Hematopoietic multipotent progenitor cell treated with erythropoietin and hydrocortisone succinate and interleukin-3 and kit ligand, for 4 days (in vitro differentiated cells): ENCODE measurements at regions not wholly inside any gene's neighbourhood (a gene's known extent, or its start where the extent isn't known, plus 50 kb on each side); places are given as distances from the start of the nearest gene placed in this dataset.
A peak's percentile ranks its signal among the peaks of the same experiment; 100 is the strongest.
"Not testable (repeated sequence)": the region's sequence is repeated elsewhere in the genome, so short reads cannot be mapped to it uniquely, and the experiment has no call there.

ENCODE experiments used
- DNase-seq: peaks from one replicate; pipeline ENCODE4 v3.0.0-alpha.2; 2015

- DNase-seq: peak; percentile 28
These were observed 97.6 kb upstream of the FAM20A start for GRCh38 chr17:68698746-68699145.

- DNase-seq: peak; percentile 11
These were observed 96.7 kb upstream of the FAM20A start for GRCh38 chr17:68697850-68698361.

- DNase-seq: no peak
These were observed 94.5 kb upstream of the FAM20A start for GRCh38 chr17:68695659-68696058.

GRCh38 chr17:68694791-68695485 is 93.8 kb upstream of the FAM20A start:
- no peak for DNase-seq

- DNase-seq: no peak
These were observed 92.7 kb upstream of the FAM20A start for GRCh38 chr17:68693896-68694295.

- DNase-seq: no peak
These were observed 92.3 kb upstream of the FAM20A start for GRCh38 chr17:68693466-68693865.

GRCh38 chr17:68686108-68686988 is 85.2 kb upstream of the FAM20A start:
- no peak for DNase-seq

GRCh38 chr17:68684949-68685357 is 83.8 kb upstream of the FAM20A start:
- DNase-seq: no peak

GRCh38 chr17:68682903-68683302 is 81.7 kb upstream of the FAM20A start:
- DNase-seq: no peak

- no peak for DNase-seq
These were observed 78.7 kb upstream of the FAM20A start for GRCh38 chr17:68679882-68680281.

- DNase-seq: no peak
These were observed 75.7 kb upstream of the FAM20A start for GRCh38 chr17:68676856-68677255.

GRCh38 chr17:68675723-68676122 is 74.6 kb upstream of the FAM20A start:
- DNase-seq: no peak

- no peak for DNase-seq
These were observed 73.1 kb upstream of the FAM20A start for GRCh38 chr17:68674029-68674925.

- DNase-seq: no peak
These were observed 70.0 kb upstream of the FAM20A start for GRCh38 chr17:68670967-68671693.

GRCh38 chr17:68666438-68666837 is 65.3 kb upstream of the FAM20A start:
- not testable (repeated sequence) for DNase-seq

GRCh38 chr17:68665373-68665772 is 64.2 kb upstream of the FAM20A start:
- no peak for DNase-seq

- DNase-seq: no peak
These were observed 61.3 kb upstream of the FAM20A start for GRCh38 chr17:68662479-68662878.

GRCh38 chr17:68662037-68662432 is 60.9 kb upstream of the FAM20A start:
- DNase-seq: no peak

GRCh38 chr17:68661265-68662036 is 60.3 kb upstream of the FAM20A start:
- no peak for DNase-seq

- no peak for DNase-seq
These were observed 59.1 kb upstream of the FAM20A start for GRCh38 chr17:68660302-68660701.

GRCh38 chr17:68658999-68659780 is 58.0 kb upstream of the FAM20A start:
- DNase-seq: no peak
